ENCODE measurements at regions not wholly inside any gene's neighbourhood (a gene's known extent, or its start where the extent isn't known, plus 50 kb on each side); places are given as distances from the start of the nearest gene placed in this dataset.
A peak's percentile ranks its signal among the peaks of the same experiment; 100 is the strongest.

GRCh38 chr14:22163051-22163450 is 426.0 kb downstream of the DAD1 start:
- TF ChIP-seq, protein P1, sequence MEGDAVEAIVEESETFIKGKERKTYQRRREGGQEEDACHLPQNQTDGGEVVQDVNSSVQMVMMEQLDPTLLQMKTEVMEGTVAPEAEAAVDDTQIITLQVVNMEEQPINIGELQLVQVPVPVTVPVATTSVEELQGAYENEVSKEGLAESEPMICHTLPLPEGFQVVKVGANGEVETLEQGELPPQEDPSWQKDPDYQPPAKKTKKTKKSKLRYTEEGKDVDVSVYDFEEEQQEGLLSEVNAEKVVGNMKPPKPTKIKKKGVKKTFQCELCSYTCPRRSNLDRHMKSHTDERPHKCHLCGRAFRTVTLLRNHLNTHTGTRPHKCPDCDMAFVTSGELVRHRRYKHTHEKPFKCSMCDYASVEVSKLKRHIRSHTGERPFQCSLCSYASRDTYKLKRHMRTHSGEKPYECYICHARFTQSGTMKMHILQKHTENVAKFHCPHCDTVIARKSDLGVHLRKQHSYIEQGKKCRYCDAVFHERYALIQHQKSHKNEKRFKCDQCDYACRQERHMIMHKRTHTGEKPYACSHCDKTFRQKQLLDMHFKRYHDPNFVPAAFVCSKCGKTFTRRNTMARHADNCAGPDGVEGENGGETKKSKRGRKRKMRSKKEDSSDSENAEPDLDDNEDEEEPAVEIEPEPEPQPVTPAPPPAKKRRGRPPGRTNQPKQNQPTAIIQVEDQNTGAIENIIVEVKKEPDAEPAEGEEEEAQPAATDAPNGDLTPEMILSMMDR (conservative IDR thresholded peaks at IDR 0.05 in 1 of 2, IDR thresholded peaks at IDR 0.05 in 1 of 2; ENCODE audit: extremely low read depth in 1 of 2, insufficient read depth in 1 of 2, low read depth in 1 of 2, low read length in 2 of 2): peak; percentile 29 to 35
- no peak for TF ChIP-seq EZH2 (IDR thresholded peaks at IDR 0.05; ENCODE audit: borderline replicate concordance, low read length)
